ENCODE measurements at regions not wholly inside any gene's neighbourhood (a gene's known extent, or its start where the extent isn't known, plus 50 kb on each side); places are given as distances from the start of the nearest gene placed in this dataset.

GRCh38 chr11:134764966-134765365, 352.9 kb upstream of the B3GAT1 start:
- TF ChIP-seq, protein P1, sequence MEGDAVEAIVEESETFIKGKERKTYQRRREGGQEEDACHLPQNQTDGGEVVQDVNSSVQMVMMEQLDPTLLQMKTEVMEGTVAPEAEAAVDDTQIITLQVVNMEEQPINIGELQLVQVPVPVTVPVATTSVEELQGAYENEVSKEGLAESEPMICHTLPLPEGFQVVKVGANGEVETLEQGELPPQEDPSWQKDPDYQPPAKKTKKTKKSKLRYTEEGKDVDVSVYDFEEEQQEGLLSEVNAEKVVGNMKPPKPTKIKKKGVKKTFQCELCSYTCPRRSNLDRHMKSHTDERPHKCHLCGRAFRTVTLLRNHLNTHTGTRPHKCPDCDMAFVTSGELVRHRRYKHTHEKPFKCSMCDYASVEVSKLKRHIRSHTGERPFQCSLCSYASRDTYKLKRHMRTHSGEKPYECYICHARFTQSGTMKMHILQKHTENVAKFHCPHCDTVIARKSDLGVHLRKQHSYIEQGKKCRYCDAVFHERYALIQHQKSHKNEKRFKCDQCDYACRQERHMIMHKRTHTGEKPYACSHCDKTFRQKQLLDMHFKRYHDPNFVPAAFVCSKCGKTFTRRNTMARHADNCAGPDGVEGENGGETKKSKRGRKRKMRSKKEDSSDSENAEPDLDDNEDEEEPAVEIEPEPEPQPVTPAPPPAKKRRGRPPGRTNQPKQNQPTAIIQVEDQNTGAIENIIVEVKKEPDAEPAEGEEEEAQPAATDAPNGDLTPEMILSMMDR (IDR thresholded peaks at IDR 0.05): no peak
- no peak for TF ChIP-seq POLR2A (IDR thresholded peaks at IDR 0.05)

Data from right lobe of liver (tissue), 4 donors.